Neuronal stem cell (in vitro differentiated cells): ENCODE measurements at regions not wholly inside any gene's neighbourhood (a gene's known extent, or its start where the extent isn't known, plus 50 kb on each side); places are given as distances from the start of the nearest gene placed in this dataset.

ENCODE experiments used
- DNase-seq: peaks from one replicate; pipeline ENCODE4 v3.0.0-alpha.2; 2013; ENCODE audit warnings: low spot score
- H2AFZ ChIP-seq: one replicate; pipeline ENCODE4 v1.6.1; 2013; ENCODE audit warnings: mild to moderate bottlenecking, low read length, inconsistent platforms
- H2AK5ac ChIP-seq: 2 replicates; pipeline ENCODE4 v1.6.1; 2013; ENCODE audit warnings: low read depth, mild to moderate bottlenecking, inconsistent platforms, low read length, moderate library complexity, mixed read lengths
- H2BK120ac ChIP-seq: 2 replicates; pipeline ENCODE4 v1.6.1; 2013; ENCODE audit warnings: low read depth, mild to moderate bottlenecking, inconsistent platforms, low read length, moderate library complexity, mixed read lengths
- H2BK12ac ChIP-seq: one replicate; pipeline ENCODE4 v1.6.1; 2013; ENCODE audit warnings: low read length, inconsistent platforms
- H2BK15ac ChIP-seq: 2 replicates; pipeline ENCODE4 v1.6.1; 2013; ENCODE audit warnings: mild to moderate bottlenecking, low read length, inconsistent platforms, mixed read lengths
- H2BK5ac ChIP-seq: one replicate; pipeline ENCODE4 v1.6.1; 2013; ENCODE audit warnings: inconsistent platforms, mild to moderate bottlenecking, low read length, moderate library complexity
- H3K14ac ChIP-seq: one replicate; pipeline ENCODE4 v1.6.1; 2013; ENCODE audit warnings: low read length, inconsistent platforms
- H3K18ac ChIP-seq: 2 replicates; pipeline ENCODE4 v1.6.1; 2013; ENCODE audit warnings: low read length, inconsistent platforms
- H3K23ac ChIP-seq: 2 replicates; pipeline ENCODE4 v1.6.1; 2013; ENCODE audit warnings: low read depth, mild to moderate bottlenecking, mixed read lengths, low read length, inconsistent platforms; ENCODE audit not compliant: poor library complexity
- H3K27ac ChIP-seq: replicated peaks from 3 replicates; pipeline ENCODE4 v1.5.1; 2013; ENCODE audit warnings: low read length, inconsistent platforms
- H3K27me3 ChIP-seq, 3 experiments: 2 replicates each; pipeline ENCODE4 v1.6.1; 2013; ENCODE audit warnings: low read length in 3 of 3, mild to moderate bottlenecking in 2 of 3, inconsistent platforms in 1 of 3, low read depth in 1 of 3, mixed read lengths in 1 of 3, moderate library complexity in 1 of 3; ENCODE audit not compliant: control insufficient read depth in 3 of 3, insufficient read depth in 3 of 3
- H3K36me3 ChIP-seq, 2 donors: replicated peaks in 1 of 2; 2 replicates each; pipeline ENCODE4 v1.6.1; 2013; ENCODE audit warnings: low read length in 2 of 2; ENCODE audit not compliant: control insufficient read depth in 2 of 2, insufficient read depth in 2 of 2
- H3K4ac ChIP-seq: 2 replicates; pipeline ENCODE4 v1.6.1; 2013; ENCODE audit warnings: inconsistent platforms, mild to moderate bottlenecking, low read length, moderate library complexity
- H3K4me1 ChIP-seq, 2 donors: 1 replicate in 1 of 2; 2 replicates in 1 of 2; pipeline ENCODE4 v1.6.1; 2013; ENCODE audit warnings: low read length in 2 of 2, low read depth in 1 of 2; ENCODE audit not compliant: control insufficient read depth in 2 of 2, insufficient read depth in 1 of 2
- H3K4me2 ChIP-seq: one replicate; pipeline ENCODE4 v1.6.1; 2013; ENCODE audit warnings: mild to moderate bottlenecking, low read length, inconsistent platforms; ENCODE audit not compliant: insufficient read depth, poor library complexity, severe bottlenecking
- H3K4me3 ChIP-seq, 2 donors: 2 replicates each; pipeline ENCODE4 v1.5.1; 2013; ENCODE audit warnings: low read length in 2 of 2, mild to moderate bottlenecking in 2 of 2, inconsistent platforms in 1 of 2, moderate library complexity in 1 of 2
- H3K79me1 ChIP-seq: one replicate; pipeline ENCODE4 v1.6.1; 2013; ENCODE audit warnings: low read depth, mild to moderate bottlenecking, inconsistent platforms, low read length, moderate library complexity
- H3K9ac ChIP-seq: one replicate; pipeline ENCODE4 v1.6.1; 2013; ENCODE audit warnings: mild to moderate bottlenecking, low read depth, low read length, inconsistent platforms; ENCODE audit not compliant: poor library complexity
- H3K9me3 ChIP-seq, 2 donors: replicated peaks in 1 of 2; 2 replicates each; pipeline versions ENCODE3 to v1.6.1; 2013; ENCODE audit warnings: low read length in 2 of 2, mild to moderate bottlenecking in 2 of 2, inconsistent platforms in 1 of 2, low read depth in 1 of 2, mixed read lengths in 1 of 2, moderate library complexity in 1 of 2; ENCODE audit not compliant: control insufficient read depth in 2 of 2, insufficient read depth in 1 of 2
- H4K8ac ChIP-seq: one replicate; pipeline ENCODE4 v1.6.1; 2013; ENCODE audit warnings: low read depth, mild to moderate bottlenecking, inconsistent platforms, low read length, moderate library complexity
- H4K91ac ChIP-seq: one replicate; pipeline ENCODE4 v1.6.1; 2013; ENCODE audit warnings: low read length, low read depth, mild to moderate bottlenecking, inconsistent platforms; ENCODE audit not compliant: poor library complexity
- WGBS, 2 donors: extraction: QIAGEN DNeasy Blood & Tissue Kit; methylation state at CpG; one replicate each; pipeline ENCODE4 v1.1.7; 2013; ENCODE audit warnings: missing lambda C conversion rate in 2 of 2, mixed read lengths in 1 of 2; ENCODE audit not compliant: insufficient read length in 2 of 2, insufficient replicate concordance in 1 of 2; ENCODE audit errors: extremely low coverage in 2 of 2; 5-methylcytosine and 5-hydroxymethylcytosine counted together

- Histone ChIP-seq H3K79me1 (peaks cover 2% of the 10 kb centered on the region), H3K9me3 (no peaks in the 10 kb centered on the region), H3K23ac (no peak overlapping the region), H2BK5ac (no peak overlapping the region), H3K9ac (no peak overlapping the region), H3K4me1 (peaks cover 0 to 4% of the 10 kb centered on the region in 2 donors), H4K8ac (no peak overlapping the region), H3K36me3 (no peaks in the 10 kb centered on the region), H2AFZ (no peak overlapping the region), H3K4me3 (no peak overlapping the region), H4K91ac (no peak overlapping the region), H2BK15ac (no peak overlapping the region), H3K18ac (no peak overlapping the region), H2AK5ac (no peak overlapping the region), H3K4ac (no peak overlapping the region), H3K4me2 (no peak overlapping the region), H2BK12ac (no peak overlapping the region), H3K14ac (no peak overlapping the region), H3K27ac (no peak overlapping the region), H2BK120ac (no peak overlapping the region), H3K27me3 (peaks cover 0 to 4% (median 0%) of the 10 kb centered on the region in 3 experiments)
- DNase-seq, result no peak
- WGBS, 2 donors, result no CpG with 5 or more reads among the region's 13 CpGs
Observed at GRCh38 chr22:23403720-23404688, 176.1 kb downstream of the IGLL1 start.

GRCh38 chr22:23403152-23403719, 176.9 kb downstream of the IGLL1 start:
- H3K27ac ChIP-seq, result no peak overlapping the region
- no peak overlapping the region for H2BK5ac ChIP-seq
- no peak overlapping the region for H3K23ac ChIP-seq
- H3K9ac ChIP-seq, result peak overlapping the region; percentile 77
- H4K8ac ChIP-seq, result no peak overlapping the region
- DNase-seq, result no peak
- H3K14ac ChIP-seq, result no peak overlapping the region
- peak overlapping the region; percentile 81 for H2AK5ac ChIP-seq
- peaks cover 0 to 4% of the 10 kb centered on the region in 2 donors for H3K4me1 ChIP-seq
- no peak overlapping the region for H2AFZ ChIP-seq
- H3K18ac ChIP-seq, result peak overlapping the region; percentile 92
- H2BK12ac ChIP-seq, result no peak overlapping the region
- H3K4me3 ChIP-seq, result peak overlapping the region in 1 of 2 donors; percentile 72
- H2BK15ac ChIP-seq, result peak overlapping the region; percentile 58
- peaks cover 2% of the 10 kb centered on the region for H3K79me1 ChIP-seq
- peaks cover 0 to 4% (median 0%) of the 10 kb centered on the region in 3 experiments for H3K27me3 ChIP-seq
- H2BK120ac ChIP-seq, result no peak overlapping the region
- WGBS, 2 donors, result no CpG with 5 or more reads among the region's 11 CpGs
- H4K91ac ChIP-seq, result no peak overlapping the region
- peak overlapping the region; percentile 53 for H3K4ac ChIP-seq
- H3K36me3 ChIP-seq, result no peaks in the 10 kb centered on the region
- H3K4me2 ChIP-seq, result peak overlapping the region; percentile 45
- H3K9me3 ChIP-seq, result no peaks in the 10 kb centered on the region

GRCh38 chr22:23402275-23403151, 177.6 kb downstream of the IGLL1 start:
- Histone ChIP-seq H4K8ac (no peak overlapping the region), H2BK12ac (no peak overlapping the region), H3K18ac (peak overlapping the region; percentile 92), H3K27me3 (peaks cover 0 to 4% (median 0%) of the 10 kb centered on the region in 3 experiments), H4K91ac (no peak overlapping the region), H2AK5ac (peak overlapping the region; percentile 88), H2BK15ac (peak overlapping the region; percentile 89), H3K4me3 (peak overlapping the region in 1 of 2 donors; percentile 77), H3K14ac (peak overlapping the region; percentile 82), H3K4me2 (peak overlapping the region; percentile 83), H2BK5ac (no peak overlapping the region), H3K4ac (peak overlapping the region; percentile 53), H3K27ac (no peak overlapping the region), H3K9ac (peak overlapping the region; percentile 77), H3K23ac (no peak overlapping the region), H2AFZ (no peak overlapping the region), H3K4me1 (peaks cover 0 to 4% of the 10 kb centered on the region in 2 donors), H3K36me3 (no peaks in the 10 kb centered on the region), H3K9me3 (no peaks in the 10 kb centered on the region), H2BK120ac (no peak overlapping the region), H3K79me1 (peaks cover 2% of the 10 kb centered on the region)
- peak; percentile 69 for DNase-seq
- WGBS, 2 donors, result no CpG with 5 or more reads among the region's 82 CpGs
